ENCODE measurements at regions not wholly inside any gene's neighbourhood (a gene's known extent, or its start where the extent isn't known, plus 50 kb on each side); places are given as distances from the start of the nearest gene placed in this dataset.

- Histone ChIP-seq H3K9me3 (ENCODE audit: control insufficient read depth in 1 of 2, insufficient read depth in 1 of 2, low read depth in 1 of 2, low read length in 2 of 2) (no peaks in the 10 kb centered on the region), H3K27me3 (ENCODE audit: insufficient read depth, low read length) (no peaks in the 10 kb centered on the region), H2AFZ (ENCODE audit: low read depth, low read length, poor library complexity, severe bottlenecking) (no peak overlapping the region), H3K4me2 (ENCODE audit: low read length) (no peak overlapping the region), H3K9ac (ENCODE audit: low read length) (no peak overlapping the region), H3K9me2 (ENCODE audit: insufficient read depth) (no peaks in the 10 kb centered on the region), H3K36me3 (ENCODE audit: control insufficient read depth in 1 of 2, insufficient read depth in 2 of 2, low read length in 2 of 2) (no peaks in the 10 kb centered on the region), H3K27ac (ENCODE audit: low read depth, low read length) (no peak overlapping the region), H4K20me1 (ENCODE audit: insufficient read depth) (no peaks in the 10 kb centered on the region), H3K4me3 (replicated peaks in 1 of 2; ENCODE audit: low read depth in 1 of 2, low read length in 2 of 2) (no peak overlapping the region), H3K79me2 (ENCODE audit: insufficient read depth, low read length) (no peaks in the 10 kb centered on the region), H3K4me1 (ENCODE audit: control insufficient read depth in 1 of 2, insufficient read depth in 2 of 2, low read length in 2 of 2) (no peaks in the 10 kb centered on the region)
- no peak for ATAC-seq
- ChIA-PET POLR2A (no interaction called here), CTCF (no interaction called here), RAD21 (ENCODE audit: low non-redundant PET in 1 of 2, low total read pairs in 2 of 2, uncharacterized antibody in 2 of 2, unreplicated experiment in 2 of 2) (no interaction called here)
- TF ChIP-seq ELF1 (IDR thresholded peaks at IDR 0.05; ENCODE audit: borderline replicate concordance, low read depth) (no peak), CTCF (IDR thresholded peaks at IDR 0.05 in 2 of 3, conservative IDR thresholded peaks at IDR 0.05 in 1 of 3; ENCODE audit: borderline replicate concordance in 1 of 3, insufficient read depth in 1 of 3, low read depth in 2 of 3, low read length in 2 of 3) (0 out of 6 replicates have a peak, but pooled peaks of 1 of the 3 experiments have one; percentile 6)
- no TSS peak for BruUV-seq (replicated peaks)
- intact Hi-C loops (cut with micrococcal nuclease) = no loop called here
- no peak for DNase-seq (ENCODE audit: low read depth, low spot score)
Measured at GRCh38 chr2:145002624-145003023, 482.7 kb upstream of the ZEB2 start.

GRCh38 chr2:145000376-145000775, 480.5 kb upstream of the ZEB2 start:
- TF ChIP-seq POLR2AphosphoS5 (IDR thresholded peaks at IDR 0.05; ENCODE audit: low read depth, low read length) (no peak), REST (IDR thresholded peaks at IDR 0.05; ENCODE audit: low read depth) (no peak), ELF1 (IDR thresholded peaks at IDR 0.05; ENCODE audit: borderline replicate concordance, low read depth) (no peak), SIN3A (IDR thresholded peaks at IDR 0.05; ENCODE audit: low read depth) (no peak), POLR2A (IDR thresholded peaks at IDR 0.05; ENCODE audit: borderline replicate concordance, extremely low read depth, insufficient read depth, insufficient read length) (no peak), YY1 (IDR thresholded peaks at IDR 0.05; ENCODE audit: extremely low read depth, insufficient replicate concordance, low read depth, low read length) (no peak), ZFX (IDR thresholded peaks at IDR 0.05) (no peak), FOSL1 (IDR thresholded peaks at IDR 0.05; ENCODE audit: low read depth) (no peak), ZNF274 (IDR thresholded peaks at IDR 0.05; ENCODE audit: low read depth, low read length) (no peak), MAX (IDR thresholded peaks at IDR 0.05) (no peak)
- Histone ChIP-seq H3K4me3 (replicated peaks in 1 of 2; ENCODE audit: low read depth in 1 of 2, low read length in 2 of 2) (no peak overlapping the region), H3K9me2 (ENCODE audit: insufficient read depth) (no peaks in the 10 kb centered on the region), H3K27me3 (ENCODE audit: insufficient read depth, low read length) (no peaks in the 10 kb centered on the region), H3K27ac (ENCODE audit: low read depth, low read length) (no peak overlapping the region), H3K4me2 (ENCODE audit: low read length) (no peak overlapping the region), H3K79me2 (ENCODE audit: insufficient read depth, low read length) (no peaks in the 10 kb centered on the region), H3K4me1 (ENCODE audit: control insufficient read depth in 1 of 2, insufficient read depth in 2 of 2, low read length in 2 of 2) (no peaks in the 10 kb centered on the region), H3K36me3 (ENCODE audit: control insufficient read depth in 1 of 2, insufficient read depth in 2 of 2, low read length in 2 of 2) (no peaks in the 10 kb centered on the region), H3K9ac (ENCODE audit: low read length) (no peak overlapping the region), H4K20me1 (ENCODE audit: insufficient read depth) (no peaks in the 10 kb centered on the region), H3K9me3 (ENCODE audit: control insufficient read depth in 1 of 2, insufficient read depth in 1 of 2, low read depth in 1 of 2, low read length in 2 of 2) (no peaks in the 10 kb centered on the region), H2AFZ (ENCODE audit: low read depth, low read length, poor library complexity, severe bottlenecking) (no peak overlapping the region)
- RAD21 ChIA-PET (ENCODE audit: low non-redundant PET in 1 of 2, low total read pairs in 2 of 2, uncharacterized antibody in 2 of 2, unreplicated experiment in 2 of 2) = no interaction called here
- BruUV-seq (replicated peaks) = no TSS peak
- ATAC-seq (no peak), DNase-seq (ENCODE audit: low read depth, low spot score) (no peak)
- intact Hi-C loops (cut with micrococcal nuclease) = no loop called here
- POLR2A ChIA-PET = no interaction called here
- CTCF ChIA-PET = no interaction called here
